Mucosa of descending colon (tissue), 3 donors: ENCODE measurements at regions not wholly inside any gene's neighbourhood (a gene's known extent, or its start where the extent isn't known, plus 50 kb on each side); places are given as distances from the start of the nearest gene placed in this dataset.
"Not testable (repeated sequence)": the region's sequence is repeated elsewhere in the genome, so short reads cannot be mapped to it uniquely, and the experiment has no call there.

ENCODE experiments used
- ATAC-seq: fragments of 200-7000 bp; cut with Tn5 transposase; one replicate; pipeline ENCODE4 v1.9.1; 2020; ENCODE audit warnings: mild to moderate bottlenecking, moderate library complexity
- DNase-seq, 3 donors: peaks; one replicate each; pipeline ENCODE4 v3.0.0-alpha.2; 2020
- H3K36me3 ChIP-seq: fragments of 200-600 bp; one replicate; pipeline ENCODE4 v1.8.0; 2021; ENCODE audit warnings: low read depth, mild to moderate bottlenecking
- H3K4me1 ChIP-seq: fragments of 200-600 bp; one replicate; pipeline ENCODE4 v1.8.0; 2021; ENCODE audit warnings: low read depth, mild to moderate bottlenecking
- H3K4me3 ChIP-seq: fragments of 200-600 bp; one replicate; pipeline ENCODE4 v1.8.0; 2021; ENCODE audit warnings: mild to moderate bottlenecking
- H3K9me3 ChIP-seq: fragments of 200-600 bp; one replicate; pipeline ENCODE4 v1.8.0; 2021; ENCODE audit warnings: mild to moderate bottlenecking
- CTCF ChIP-seq: fragments of 200-600 bp; IDR thresholded peaks from one replicate; pipeline ENCODE4 v1.8.0; 2022; ENCODE audit warnings: antibody characterized with exemption, mild to moderate bottlenecking
- intact Hi-C, 2 donors: fragments of 100-400 bp; cut with DNase I in 1 of 2; cut with micrococcal nuclease in 1 of 2; formaldehyde crosslinking; loops; one replicate each; pipeline versions ENCODE4 v1.11.0 to v1.11.1; 2022; cut with DNase I, micrococcal nuclease
- donor health status: DM: no; HTN: no; CAD: no; lungs with moderate emphysema.
- donor health status: DM: no; HTN: no; CAD: no.
- donor health status: DM: no; HTN: yes; CAD: no.

DNA sequence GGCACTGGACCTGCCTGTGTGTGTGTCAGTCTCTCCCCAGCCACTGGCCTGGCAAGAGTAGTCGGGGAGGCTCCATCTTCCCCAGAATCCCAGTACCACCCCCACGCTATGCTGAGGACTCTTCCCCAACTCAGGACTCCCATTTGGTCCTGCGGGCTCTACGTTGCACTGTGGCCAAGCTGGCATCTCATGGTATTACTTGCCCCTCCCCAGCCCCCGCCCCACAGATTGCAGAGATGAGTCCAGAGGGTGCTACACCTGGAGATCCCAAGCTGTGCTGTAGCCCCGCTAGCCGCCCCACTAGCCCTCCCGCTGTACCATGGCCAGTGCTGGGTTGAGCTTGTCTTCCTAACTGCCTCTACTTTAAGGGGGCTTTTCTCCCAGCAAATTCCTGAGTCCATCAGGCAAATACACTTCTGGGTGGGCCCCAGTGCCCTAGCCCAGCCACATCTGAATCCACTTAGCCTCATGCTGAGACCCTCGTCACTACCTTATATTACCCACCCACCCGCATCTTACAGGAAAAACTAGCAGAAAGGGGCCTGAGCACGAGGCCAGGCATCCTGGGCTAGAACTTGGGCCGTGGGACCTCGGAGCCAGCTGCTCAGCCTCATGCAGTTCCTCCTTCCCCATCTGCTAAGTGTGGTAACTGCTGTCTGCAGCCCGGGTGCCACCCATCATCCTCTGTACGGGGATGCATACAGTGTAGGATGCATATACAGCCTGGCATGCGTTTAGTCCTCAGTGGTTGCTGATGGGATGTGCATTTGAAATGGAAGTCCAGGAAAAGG lies 65.8 kb upstream of the CACUL1 start:
- Histone ChIP-seq H3K4me3 (no peak overlapping the region), H3K4me1 (no peaks in the 10 kb centered on the region), H3K36me3 (no peaks in the 10 kb centered on the region), H3K9me3 (no peaks in the 10 kb centered on the region)
- TF ChIP-seq CTCF = no peak
- ATAC-seq (no peak), DNase-seq (no peak)
- intact Hi-C loops = no loop called here

DNA sequence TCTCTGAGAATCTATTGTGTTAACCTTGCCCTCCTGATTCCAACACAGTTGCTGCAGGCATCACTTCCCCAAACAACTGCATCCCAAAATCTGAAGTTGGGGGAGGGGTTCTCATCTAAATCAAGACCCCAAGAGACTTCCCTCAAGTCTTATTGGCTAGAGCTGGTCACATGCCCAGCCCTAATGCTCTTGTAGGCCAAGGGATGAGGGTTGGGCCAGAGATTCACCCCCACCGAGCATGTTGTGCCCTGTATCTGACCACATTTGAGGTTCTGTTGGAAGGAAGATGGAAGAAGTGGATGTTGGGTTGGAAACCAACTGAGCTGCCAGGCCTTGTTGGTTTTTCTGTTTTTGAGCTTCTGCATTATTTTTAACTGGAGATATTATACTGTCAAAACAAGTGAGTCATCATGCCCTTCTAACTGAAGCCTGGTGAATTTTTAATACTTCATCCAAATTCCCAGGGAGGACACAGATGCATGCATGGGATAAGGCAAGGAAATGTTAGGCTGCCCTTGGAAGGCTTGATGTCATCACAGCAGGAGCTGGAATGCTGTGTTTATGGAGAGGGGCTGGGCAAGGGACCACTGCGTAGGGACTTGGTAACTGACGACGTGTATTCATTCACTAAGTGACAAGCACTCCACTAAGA lies 68.6 kb upstream of the CACUL1 start:
- no peaks in the 10 kb centered on the region for H3K9me3 ChIP-seq
- DNase-seq = no peak
- H3K4me3 ChIP-seq = no peak overlapping the region
- no peaks in the 10 kb centered on the region for H3K4me1 ChIP-seq
- H3K36me3 ChIP-seq = no peaks in the 10 kb centered on the region
- intact Hi-C loops = no loop called here
- no peak for TF ChIP-seq CTCF
- no peak for ATAC-seq

- peaks cover 3% of the 10 kb centered on the region for H3K4me1 ChIP-seq
- H3K36me3 ChIP-seq = no peaks in the 10 kb centered on the region
- no peak for TF ChIP-seq CTCF
- no peak overlapping the region for H3K4me3 ChIP-seq
- ATAC-seq (no peak), DNase-seq (no peak)
- intact Hi-C loops = no loop called here
- no peaks in the 10 kb centered on the region for H3K9me3 ChIP-seq
Measured at GRCh38 chr10:118827053-118827452, 72.3 kb upstream of the CACUL1 start.

- no peak overlapping the region for H3K4me3 ChIP-seq
- intact Hi-C loops = no loop called here
- H3K9me3 ChIP-seq = no peaks in the 10 kb centered on the region
- peaks cover 8% of the 10 kb centered on the region for H3K4me1 ChIP-seq
- no peaks in the 10 kb centered on the region for H3K36me3 ChIP-seq
- DNase-seq (no peak), ATAC-seq (no peak)
- TF ChIP-seq CTCF = no peak
Measured at GRCh38 chr10:118827466-118828155, 72.8 kb upstream of the CACUL1 start.

DNA sequence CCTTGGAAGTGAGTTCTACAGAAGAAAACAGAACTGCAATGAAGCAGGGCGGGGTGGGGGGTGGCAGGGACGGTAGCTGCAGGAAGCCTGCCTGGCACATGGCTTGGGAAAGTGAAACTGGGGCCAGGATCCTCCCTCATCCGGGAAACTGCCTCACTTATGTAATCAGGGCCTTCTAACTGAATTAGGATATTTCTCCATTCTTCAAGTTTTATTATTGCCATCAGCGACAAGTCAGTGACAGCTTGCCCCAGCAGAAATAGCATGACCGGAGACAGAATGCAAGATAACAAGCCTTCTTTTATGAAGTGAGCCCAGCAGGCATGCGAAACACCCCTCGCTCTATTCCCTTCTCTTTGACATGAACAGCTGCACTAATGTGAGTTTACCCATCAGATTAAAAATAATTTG lies 77.5 kb upstream of the CACUL1 start:
- no peak for TF ChIP-seq CTCF
- Histone ChIP-seq H3K9me3 (no peaks in the 10 kb centered on the region), H3K36me3 (no peaks in the 10 kb centered on the region), H3K4me3 (no peak overlapping the region), H3K4me1 (peaks cover 8% of the 10 kb centered on the region)
- peak; percentile 58 to 75 (median 67) for DNase-seq
- intact Hi-C loops = no loop called here
- peak; percentile 71 for ATAC-seq

DNA sequence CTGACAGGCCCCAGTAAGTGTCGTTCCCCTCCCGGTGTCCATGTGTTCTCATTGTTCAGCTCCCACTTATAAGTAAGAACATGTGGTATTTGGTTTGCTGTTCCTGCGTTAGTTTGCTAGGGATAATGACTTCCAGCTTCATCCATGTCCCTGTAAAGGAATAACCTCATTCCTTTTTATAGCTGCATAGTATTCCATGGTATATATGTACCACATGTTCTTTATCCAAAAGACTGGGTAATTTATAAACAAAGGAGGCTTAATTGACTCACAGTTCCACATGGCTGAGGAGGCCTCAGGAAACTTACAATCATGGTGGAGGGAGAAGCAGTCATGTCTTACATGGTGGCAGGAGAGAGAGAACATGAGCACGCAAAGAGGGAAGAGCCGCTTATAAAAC lies 79.6 kb upstream of the CACUL1 start:
- H3K4me1 ChIP-seq, intact Hi-C loops, H3K9me3 ChIP-seq, DNase-seq, ATAC-seq, H3K36me3 ChIP-seq, H3K4me3 ChIP-seq: not testable (repeated sequence)
